HG03064 (cell line): ENCODE measurements at regions not wholly inside any gene's neighbourhood (a gene's known extent, or its start where the extent isn't known, plus 50 kb on each side); places are given as distances from the start of the nearest gene placed in this dataset.

Experiments used
- ATAC-seq: cut with Tn5 transposase; IDR thresholded peaks from one replicate; pipeline ENCODE4 v1.9.1; 2021; ENCODE audit warnings: low read depth; ENCODE audit not compliant: unreplicated experiment

- ATAC-seq: no peak
Observed at GRCh38 chr3:8237893-8238292, 263.7 kb upstream of the LMCD1 start.

DNA sequence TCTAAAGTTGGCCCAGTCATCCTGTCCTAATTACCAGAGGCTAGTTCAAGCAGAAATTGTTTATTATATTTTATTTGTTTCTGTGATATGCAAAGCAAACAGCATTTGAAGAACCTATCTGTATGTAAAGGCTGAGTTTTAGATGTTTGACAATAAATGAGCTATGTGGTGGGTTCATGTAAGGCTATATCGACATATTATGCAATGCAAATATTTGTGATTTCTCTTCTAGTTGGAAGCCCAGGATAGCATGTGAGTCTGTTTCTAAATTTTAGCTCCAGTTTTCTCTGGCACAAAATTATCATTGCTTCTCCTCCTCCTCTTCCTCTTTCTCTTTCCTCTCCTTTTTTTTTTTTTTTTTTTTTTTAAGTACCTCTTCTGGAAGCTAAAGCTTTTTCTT, 263.2 kb upstream of the LMCD1 start:
- no peak for ATAC-seq

GRCh38 chr3:8239095-8239494, 262.5 kb upstream of the LMCD1 start:
- no peak for ATAC-seq

DNA sequence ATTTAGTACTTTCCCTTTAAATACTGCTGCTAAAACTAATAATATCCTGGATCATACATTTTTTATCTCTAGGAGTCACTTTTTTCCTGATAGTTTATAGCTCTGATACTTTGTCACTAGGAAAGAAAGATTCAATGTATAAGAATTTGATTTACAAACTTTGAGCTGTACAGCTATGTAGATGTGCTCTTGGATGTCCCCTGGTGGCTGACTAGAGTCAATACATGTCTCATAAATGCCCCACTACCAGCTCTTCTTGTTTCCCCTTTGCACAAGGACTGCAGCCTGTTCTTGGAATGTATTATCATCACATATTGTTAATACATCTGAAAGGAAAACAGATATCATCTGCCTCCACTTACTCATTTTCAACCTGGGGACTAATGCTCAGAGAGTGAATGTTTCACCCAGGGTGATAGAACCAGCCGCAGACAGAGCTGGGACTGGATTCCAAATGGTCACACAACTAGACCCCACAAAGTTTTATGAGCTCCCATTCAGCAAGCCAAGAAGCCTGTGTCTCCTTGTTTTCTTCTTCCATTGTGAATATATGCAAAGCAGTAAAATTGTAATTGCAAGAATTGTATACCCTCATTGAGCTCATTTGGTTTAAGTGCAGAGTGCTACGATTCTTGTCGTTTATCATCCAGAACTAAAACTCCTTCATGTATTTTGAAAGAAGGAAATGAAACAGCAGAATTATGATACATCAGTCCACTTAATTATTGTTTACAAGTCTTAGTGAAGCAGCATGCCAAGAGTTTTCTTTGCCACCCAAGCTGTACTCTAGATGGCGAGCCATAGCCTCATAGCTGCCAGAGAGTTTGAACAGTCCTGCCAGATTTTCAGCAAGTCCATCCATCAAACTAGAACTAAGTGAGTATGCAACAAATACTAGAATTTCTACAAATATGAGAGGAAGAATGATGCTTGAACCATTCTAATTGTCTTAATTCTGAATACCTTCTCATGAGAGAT, 261.6 kb upstream of the LMCD1 start:
- ATAC-seq: peak; percentile 90

GRCh38 chr3:8246070-8246469, 255.6 kb upstream of the LMCD1 start:
- ATAC-seq: no peak

DNA sequence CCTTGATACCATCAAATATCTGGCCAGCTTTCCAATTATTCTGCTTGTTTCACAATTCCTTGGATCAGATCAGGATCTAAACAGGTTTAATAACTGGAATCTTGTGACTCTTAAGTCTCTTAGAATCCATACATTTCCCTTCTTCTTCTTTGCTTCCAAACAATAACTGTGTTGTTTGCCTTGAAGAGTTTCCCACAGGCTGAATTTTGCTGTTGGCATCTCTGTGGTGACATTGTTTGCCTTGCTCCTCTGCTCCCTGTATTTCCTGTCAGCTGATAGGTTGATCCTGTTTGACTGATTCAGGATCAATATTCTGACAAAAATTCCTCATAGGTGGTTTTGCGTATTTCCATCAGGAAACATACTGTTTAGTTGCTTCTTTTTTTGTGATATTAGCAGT, 248.4 kb upstream of the LMCD1 start:
- no peak for ATAC-seq

GRCh38 chr3:8254489-8254888, 247.1 kb upstream of the LMCD1 start:
- ATAC-seq: no peak

- no peak for ATAC-seq
Observed at GRCh38 chr3:8255725-8256124, 245.9 kb upstream of the LMCD1 start.

GRCh38 chr3:8256441-8257071, 245.1 kb upstream of the LMCD1 start:
- ATAC-seq: no peak

DNA sequence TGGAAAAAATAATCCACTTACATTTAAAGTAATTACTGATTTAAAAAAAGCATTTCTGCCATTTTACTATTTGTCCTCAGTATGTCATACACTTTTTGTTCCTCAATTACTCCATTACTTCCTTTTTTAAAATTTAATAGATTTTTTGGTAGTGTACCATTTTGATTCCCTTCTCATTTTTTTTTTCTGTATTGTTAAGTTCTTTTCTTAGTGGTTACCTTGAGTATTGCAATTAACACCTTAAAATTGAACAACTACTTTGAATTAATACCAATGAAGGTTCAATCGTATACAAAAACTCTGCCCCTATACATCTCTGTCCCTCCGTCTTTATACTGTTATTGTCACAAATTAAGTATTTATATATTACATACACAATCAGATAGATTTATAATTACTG, 240.6 kb upstream of the LMCD1 start:
- no peak for ATAC-seq

GRCh38 chr3:8266730-8267131, 234.9 kb upstream of the LMCD1 start:
- no peak for ATAC-seq

GRCh38 chr3:8273479-8273878, 228.1 kb upstream of the LMCD1 start:
- no peak for ATAC-seq

DNA sequence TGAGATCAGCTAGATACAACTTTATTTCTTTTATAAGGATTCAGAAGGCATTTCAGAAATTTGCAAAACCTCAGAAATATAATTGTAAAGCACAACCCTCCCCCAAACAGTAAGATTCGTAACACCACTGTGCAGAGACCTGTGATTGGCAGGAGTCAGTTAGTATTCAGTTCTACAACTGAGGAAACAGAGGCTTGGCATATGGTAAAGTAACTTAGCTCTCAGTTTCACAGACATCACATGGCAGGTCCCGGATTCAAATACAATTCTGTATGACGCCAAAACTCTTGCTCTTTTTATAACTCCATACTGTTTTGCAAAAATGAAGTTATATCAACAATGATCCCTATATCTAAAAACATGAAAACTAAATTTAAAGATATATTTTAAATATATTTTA, 225.6 kb upstream of the LMCD1 start:
- no peak for ATAC-seq

- no peak for ATAC-seq
Observed at GRCh38 chr3:8276506-8276905, 225.1 kb upstream of the LMCD1 start.

DNA sequence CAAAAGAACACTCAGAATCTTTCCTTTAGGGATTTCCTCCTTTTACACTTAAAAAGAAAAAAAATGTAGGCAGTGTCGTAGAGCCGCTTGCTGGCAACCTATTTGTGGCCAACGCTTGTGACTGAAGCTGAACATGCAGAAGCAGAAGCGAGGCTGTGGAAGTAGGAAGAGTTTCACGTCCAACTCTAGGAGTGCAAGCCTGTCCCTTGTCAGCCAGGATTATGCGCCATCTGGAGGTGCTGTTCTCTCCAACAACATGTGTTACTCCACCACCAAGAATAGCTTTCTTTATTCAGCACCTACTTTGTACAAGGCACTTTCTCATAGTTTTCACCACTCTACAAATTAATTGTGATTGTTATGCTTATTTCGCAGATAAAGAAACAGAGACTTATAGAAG, 223.2 kb upstream of the LMCD1 start:
- no peak for ATAC-seq

DNA sequence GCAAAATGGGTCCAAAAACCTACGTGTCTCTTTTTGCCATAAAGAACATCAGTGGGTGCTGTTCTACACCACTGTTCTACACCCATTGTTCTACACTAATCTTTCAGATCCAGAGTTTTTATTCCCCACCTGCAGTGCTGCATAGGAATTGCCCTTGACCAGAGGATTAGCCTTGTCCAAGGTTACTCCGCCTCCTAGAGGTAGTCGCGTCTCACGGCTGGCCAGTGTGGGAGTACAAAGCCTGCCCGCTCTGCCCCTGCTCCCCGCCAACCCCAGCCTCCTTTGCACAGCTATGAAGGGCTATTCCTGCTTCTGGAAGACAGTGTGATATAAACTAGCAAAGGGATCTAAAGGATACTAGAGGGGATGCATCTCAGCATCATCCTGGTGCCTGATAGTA, 222.1 kb upstream of the LMCD1 start:
- no peak for ATAC-seq

DNA sequence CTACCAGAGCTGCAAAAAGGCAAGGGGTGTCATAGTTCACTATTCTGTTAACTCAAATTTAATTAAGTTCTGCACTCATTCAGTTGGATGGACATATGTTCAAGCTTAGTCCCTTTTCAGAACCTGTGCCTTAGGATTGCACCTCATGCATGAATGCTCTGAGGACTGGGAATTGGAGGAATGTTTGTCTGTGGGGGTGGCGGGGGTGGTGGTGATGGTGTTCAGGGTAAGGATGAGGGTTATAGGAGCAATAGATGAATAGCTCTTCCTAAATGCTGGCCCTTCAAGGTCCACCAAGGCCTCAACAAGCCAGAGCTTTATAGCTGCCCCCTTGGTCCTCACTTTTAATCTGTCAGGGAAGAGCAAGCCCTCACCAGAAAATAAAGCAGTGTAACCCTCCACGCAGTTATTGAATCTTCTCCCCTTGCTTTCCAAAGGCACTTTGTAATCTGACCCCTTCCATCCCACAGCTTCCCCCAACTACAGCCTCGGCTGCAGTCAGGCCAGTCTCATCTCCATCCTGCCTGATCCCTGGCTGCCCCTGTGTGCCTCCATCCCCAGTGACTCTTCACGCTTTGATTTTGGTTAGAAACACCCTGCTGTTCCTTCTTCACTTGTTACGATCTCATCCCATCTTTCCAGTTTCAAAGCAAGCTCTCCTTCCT, 221.6 kb upstream of the LMCD1 start:
- no peak for ATAC-seq

DNA sequence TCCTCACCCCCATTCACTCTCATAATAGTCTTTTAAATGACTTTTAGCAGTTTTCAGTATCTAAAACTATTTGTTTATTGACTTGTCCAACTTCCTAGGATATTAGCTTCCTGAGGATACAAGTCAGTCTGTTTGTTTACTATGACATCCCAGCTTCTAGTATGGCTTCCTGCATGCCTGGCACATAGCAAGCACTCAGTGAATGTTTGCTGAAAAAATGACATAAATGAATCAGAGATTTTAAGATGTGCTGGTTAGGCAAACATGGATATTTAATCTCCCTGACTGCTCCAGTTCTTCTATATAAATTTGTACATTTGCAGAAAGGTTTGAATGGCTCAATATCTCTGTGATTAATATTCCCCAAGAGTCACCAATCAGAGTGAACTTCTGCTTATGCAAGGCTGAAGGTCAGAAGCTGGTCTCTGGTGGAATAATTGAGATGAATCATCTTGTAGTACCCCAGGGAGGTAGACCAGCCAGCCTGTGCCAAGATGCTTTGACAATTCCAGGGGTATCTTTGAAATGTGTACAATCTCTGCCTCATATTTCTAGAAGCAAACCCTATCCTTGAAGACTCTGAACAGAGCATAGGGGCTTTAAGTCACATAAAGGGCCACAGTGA, 219.0 kb upstream of the LMCD1 start:
- no peak for ATAC-seq

DNA sequence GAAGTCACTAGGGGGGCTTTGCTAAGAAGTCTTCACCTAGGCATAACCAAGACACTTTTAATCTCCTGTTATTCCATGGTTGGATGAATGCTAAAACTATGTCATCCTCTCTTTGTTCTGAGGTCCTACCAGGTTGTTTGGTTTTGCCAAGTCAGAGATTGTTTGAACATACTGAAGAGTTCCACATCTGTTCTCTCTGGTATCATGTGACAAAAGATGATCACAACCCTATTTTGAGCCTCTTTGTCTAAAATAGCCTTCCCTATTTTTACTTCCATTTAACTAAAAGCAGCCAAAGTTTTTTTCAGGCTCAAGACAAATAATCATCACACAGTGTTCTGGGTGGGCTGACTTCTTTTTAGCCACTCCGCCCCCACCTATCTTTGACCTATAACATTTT, 218.4 kb upstream of the LMCD1 start:
- ATAC-seq: no peak

- ATAC-seq: no peak
Observed at GRCh38 chr3:8286086-8286485, 215.5 kb upstream of the LMCD1 start.

- ATAC-seq: no peak
Observed at GRCh38 chr3:8286749-8287148, 214.9 kb upstream of the LMCD1 start.
